ENCODE measurements at regions not wholly inside any gene's neighbourhood (a gene's known extent, or its start where the extent isn't known, plus 50 kb on each side); places are given as distances from the start of the nearest gene placed in this dataset.
"Not testable (repeated sequence)": the region's sequence is repeated elsewhere in the genome, so short reads cannot be mapped to it uniquely, and the experiment has no call there.

DNA sequence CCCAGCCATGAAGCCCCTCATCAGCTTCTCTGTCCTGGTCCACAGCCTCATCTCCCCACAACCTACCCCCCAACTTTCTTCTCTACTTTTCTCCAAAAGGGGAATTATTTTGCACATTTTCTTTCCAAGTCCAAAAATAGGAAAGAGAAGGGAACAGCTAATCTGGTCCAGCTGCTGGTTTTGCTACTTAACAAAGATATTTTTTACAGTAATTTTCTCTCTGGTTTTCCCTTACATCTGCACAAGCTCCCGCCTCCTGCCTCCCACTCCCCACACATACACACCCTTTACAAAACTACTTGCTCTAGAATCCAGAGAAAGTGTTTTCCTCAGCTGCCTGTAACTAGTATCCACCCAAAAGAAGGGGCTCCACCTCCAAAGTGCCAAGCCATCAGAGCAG lies 177.2 kb downstream of the POLR2M start:
- no peak for DNase-seq

- no peak for DNase-seq
Measured at GRCh38 chr15:57884936-57885335, 178.4 kb downstream of the POLR2M start.

DNA sequence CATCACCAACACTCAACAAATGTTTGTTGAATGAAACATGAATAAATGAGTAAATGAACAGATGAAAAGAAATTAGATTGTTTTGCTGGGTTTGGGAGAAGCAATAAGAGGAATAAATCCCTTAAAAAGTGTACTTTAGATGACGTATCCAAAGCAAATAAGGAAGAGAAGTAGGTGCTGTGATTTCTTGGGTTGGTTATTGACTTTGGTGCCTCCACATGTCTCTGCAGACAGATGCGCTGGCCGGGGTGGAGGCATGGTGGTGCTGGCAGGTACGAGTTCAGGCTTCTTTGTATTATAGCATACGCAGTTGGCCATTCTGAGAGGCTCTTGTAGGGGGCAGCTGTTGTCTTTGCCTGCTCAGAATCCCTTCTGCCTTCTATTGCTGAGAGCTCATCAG lies 178.9 kb downstream of the POLR2M start:
- DNase-seq = no peak

DNA sequence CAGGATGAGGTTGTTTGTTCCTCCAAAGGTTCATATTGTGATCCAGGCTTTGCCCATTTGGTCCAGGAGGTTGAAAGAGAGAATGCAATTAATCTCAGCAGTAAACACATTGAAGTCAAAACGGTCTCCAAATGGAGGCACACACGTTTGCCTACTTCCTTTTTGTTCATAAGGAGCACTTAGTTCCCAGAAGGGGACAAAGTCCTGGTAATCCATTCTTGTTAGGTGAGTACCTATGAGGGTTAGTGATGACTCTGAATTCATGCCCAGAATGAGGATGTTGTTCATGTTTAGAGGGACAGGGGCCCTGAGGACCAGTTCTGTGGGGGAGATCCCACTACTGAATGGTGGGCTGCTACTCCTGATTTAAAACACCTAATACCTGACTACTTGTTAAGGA lies 177.7 kb downstream of the ALDH1A2 start:
- DNase-seq = no peak

GRCh38 chr15:57890351-57890750 lies 175.2 kb downstream of the ALDH1A2 start:
- no peak for DNase-seq

DNA sequence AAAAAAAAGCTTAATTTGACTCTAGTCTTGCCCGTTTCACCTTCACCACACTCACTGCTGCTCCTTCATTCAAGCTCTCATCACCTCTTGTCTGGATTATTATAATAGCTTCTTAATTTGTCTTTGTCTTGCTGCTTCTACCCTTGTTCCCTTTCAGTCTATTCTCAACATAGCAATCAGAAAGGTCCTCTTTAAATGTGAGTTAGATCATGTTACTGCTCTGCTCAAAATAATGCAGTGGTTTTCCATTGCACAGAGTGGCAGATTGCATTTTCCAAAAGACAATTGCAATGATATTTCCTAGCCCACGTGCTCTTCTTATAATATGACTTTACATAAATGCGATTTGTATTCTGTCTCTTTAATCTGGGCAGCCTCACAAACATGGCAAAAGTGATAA lies 174.6 kb downstream of the ALDH1A2 start:
- DNase-seq = no peak

GRCh38 chr15:57892181-57892580 lies 173.3 kb downstream of the ALDH1A2 start:
- DNase-seq = no peak

- DNase-seq = no peak
Measured at GRCh38 chr15:57893040-57893439, 172.5 kb downstream of the ALDH1A2 start.

DNA sequence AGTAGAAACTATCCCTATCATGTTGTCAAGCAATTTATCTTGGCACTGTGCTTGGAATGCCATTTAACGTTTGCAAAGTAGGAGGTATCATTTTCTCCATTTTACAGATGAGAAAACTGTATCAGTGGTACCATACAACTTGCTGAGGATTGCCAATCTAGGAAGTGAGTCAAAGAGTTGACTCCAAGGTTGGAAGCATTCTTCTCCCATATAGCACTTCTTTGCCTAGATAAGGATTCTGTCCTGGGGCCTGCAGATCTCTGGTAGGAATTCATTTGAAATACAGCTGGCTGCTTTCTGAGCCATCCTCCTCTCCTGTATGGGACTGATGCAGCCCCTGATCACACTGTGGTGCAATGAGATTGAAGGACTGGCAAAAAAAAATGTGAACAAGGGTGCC lies 170.2 kb downstream of the ALDH1A2 start:
- no peak for DNase-seq

- no peak for DNase-seq
Measured at GRCh38 chr15:57896114-57896513, 169.4 kb downstream of the ALDH1A2 start.

DNA sequence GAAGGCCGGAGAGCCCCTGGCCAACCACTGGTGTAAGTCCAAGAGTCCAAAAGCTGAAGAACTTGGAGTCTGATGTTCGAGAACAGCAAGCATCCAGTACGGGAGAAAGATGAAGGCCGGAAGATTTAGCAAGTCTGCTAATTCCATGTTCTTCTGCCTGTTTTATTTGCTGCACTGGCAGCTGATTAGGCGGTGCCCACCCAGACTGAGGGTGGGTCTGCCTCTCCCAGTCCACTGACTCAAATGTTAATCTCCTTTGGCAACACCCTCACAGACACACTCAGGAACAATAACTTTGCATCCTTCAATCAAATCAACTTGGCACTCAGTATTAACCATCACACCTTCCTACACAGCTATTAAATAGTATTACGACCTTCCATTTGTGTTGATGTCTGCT lies 168.6 kb downstream of the ALDH1A2 start:
- not testable (repeated sequence) for DNase-seq

- DNase-seq = no peak
Measured at GRCh38 chr15:57897870-57898269, 167.6 kb downstream of the ALDH1A2 start.

DNA sequence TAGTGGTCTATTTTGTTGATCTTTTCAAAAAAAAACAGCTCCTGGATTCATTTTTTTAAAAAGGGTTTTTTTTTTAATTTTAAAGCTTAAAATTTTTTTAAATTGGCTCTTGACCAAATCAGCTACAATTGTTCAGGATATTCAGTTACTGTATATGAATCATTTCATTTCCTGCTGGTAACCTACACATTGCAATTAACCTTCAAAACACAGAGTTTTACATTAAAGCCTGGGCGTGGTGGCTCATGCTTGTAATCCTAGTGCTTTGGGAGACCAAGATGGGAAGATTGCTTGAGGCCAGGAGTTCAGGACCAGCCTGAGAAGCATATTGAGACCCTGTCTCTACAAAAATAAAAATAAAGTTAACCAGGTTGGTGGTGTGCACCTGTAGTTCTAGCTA lies 163.4 kb downstream of the ALDH1A2 start:
- no peak for DNase-seq

Data from NCI-H524 (cell line).